Vagina (tissue), 2 donors: ENCODE measurements at regions not wholly inside any gene's neighbourhood (a gene's known extent, or its start where the extent isn't known, plus 50 kb on each side); places are given as distances from the start of the nearest gene placed in this dataset.

Experiments used
- DNase-seq, 2 donors: peaks; one replicate each; pipeline ENCODE4 v3.0.0-alpha.2; 2017; ENCODE audit errors: extremely low spot score in 2 of 2
- H3K27ac ChIP-seq: fragments of 200-600 bp; sonication (generic); one replicate; pipeline ENCODE4 v1.5.1; 2019
- H3K27me3 ChIP-seq: fragments of 200-600 bp; sonication (generic); one replicate; pipeline ENCODE4 v1.5.1; 2019
- H3K36me3 ChIP-seq, 2 donors: fragments of 200-600 bp; sonication (generic); one replicate each; pipeline ENCODE4 v1.5.1; 2017 to 2019
- H3K4me1 ChIP-seq: fragments of 200-600 bp; sonication (generic); one replicate; pipeline ENCODE4 v1.5.1; 2019
- H3K4me3 ChIP-seq, 2 donors: fragments of 200-600 bp; sonication (generic); 1 replicate in 1 of 2; 2 replicates in 1 of 2; pipeline ENCODE4 v1.5.1; 2016 to 2019
- H3K9me3 ChIP-seq: fragments of 200-600 bp; sonication (generic); one replicate; pipeline ENCODE4 v1.5.1; 2019
- POLR2A ChIP-seq, 2 donors: fragments of 450-650 bp; IDR thresholded peaks; one replicate each; pipeline ENCODE4 v1.6.1; 2017; ENCODE audit warnings: antibody characterized with exemption in 2 of 2, mild to moderate bottlenecking in 2 of 2, moderate library complexity in 2 of 2
- POLR2AphosphoS5 ChIP-seq, 2 donors: sonication (generic); formaldehyde crosslinking; IDR thresholded peaks; one replicate each; pipeline ENCODE4 v1.9.0; 2017; ENCODE audit warnings: antibody characterized with exemption in 2 of 2, mild to moderate bottlenecking in 2 of 2, low read depth in 1 of 2; ENCODE audit not compliant: insufficient read depth in 1 of 2
- intact Hi-C: fragments of 100-400 bp; cut with DNase I; formaldehyde crosslinking; loops from one replicate; pipeline ENCODE4 v1.15.1; 2023
- TF ChIP-seq, protein P1 (sequence below), 3 experiments: fragments of 450-650 bp in 2 of 3; fragments of 200-600 bp in 1 of 3; sonication (generic) in 1 of 3; IDR thresholded peaks; one replicate each; pipeline ENCODE4 v1.5.1; 2017 to 2019; ENCODE audit warnings: antibody characterized with exemption in 3 of 3, mild to moderate bottlenecking in 2 of 3, moderate library complexity in 2 of 3

DNA sequence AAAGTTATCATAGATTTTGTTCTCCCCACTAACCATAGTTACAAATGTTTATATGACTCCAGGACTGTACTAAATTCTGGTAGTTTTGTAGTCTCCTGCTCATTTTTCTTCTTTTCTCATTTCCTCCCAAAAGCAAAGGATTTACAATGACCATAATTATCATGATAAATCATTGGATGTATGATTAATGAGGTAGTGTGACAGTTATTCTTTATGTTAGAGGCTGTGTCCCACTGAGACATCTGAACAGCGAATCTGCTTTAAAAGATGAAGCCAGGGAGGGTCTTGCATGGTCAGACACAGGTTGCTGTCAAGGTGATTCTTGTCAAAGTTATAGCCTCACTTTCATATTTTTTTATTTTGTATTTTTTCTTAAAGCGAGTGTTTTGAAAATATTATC, 285.2 kb upstream of the STXBP5 start:
- DNase-seq = no peak
- H3K27ac ChIP-seq = no peak overlapping the region
- TF ChIP-seq POLR2A (IDR thresholded peaks at IDR 0.05) = no peak
- no peaks in the 10 kb centered on the region for H3K36me3 ChIP-seq
- intact Hi-C loops = no loop called here
- no peaks in the 10 kb centered on the region for H3K9me3 ChIP-seq
- H3K4me1 ChIP-seq = peaks cover 15% of the 10 kb centered on the region
- no peaks in the 10 kb centered on the region for H3K27me3 ChIP-seq
- no peak overlapping the region for H3K4me3 ChIP-seq

DNA sequence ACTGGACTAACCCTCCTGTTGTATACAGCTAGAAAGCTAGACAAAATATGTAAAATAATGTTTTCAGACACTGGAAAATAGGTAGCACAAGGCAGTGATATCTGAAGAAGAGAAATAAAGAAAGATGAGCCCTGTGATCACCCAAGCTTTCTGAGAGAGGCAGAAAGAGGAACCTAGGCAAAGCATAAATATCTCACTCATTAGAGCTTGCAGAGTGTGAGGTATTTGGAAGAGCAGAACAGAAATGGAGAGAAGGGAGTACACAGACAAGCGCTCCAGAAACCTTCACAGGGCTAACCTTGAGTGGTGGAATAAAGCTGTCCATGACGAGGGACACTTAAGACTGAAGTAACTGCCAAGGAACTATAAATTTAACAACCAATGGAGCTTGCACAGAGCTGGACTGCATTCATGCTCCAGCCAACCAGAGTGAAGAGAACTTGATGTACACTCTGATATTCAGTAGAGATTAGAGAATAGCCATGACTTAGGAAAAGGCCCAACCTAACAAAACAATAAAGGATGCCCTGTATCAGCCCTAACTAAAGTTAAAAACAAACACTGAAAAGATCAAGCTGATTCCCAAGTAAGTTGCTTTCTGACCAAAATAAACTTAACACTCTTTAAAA, 280.9 kb upstream of the STXBP5 start:
- intact Hi-C loops = no loop called here
- Histone ChIP-seq H3K36me3 (no peaks in the 10 kb centered on the region), H3K4me3 (no peak overlapping the region), H3K27me3 (no peaks in the 10 kb centered on the region), H3K4me1 (no peaks in the 10 kb centered on the region), H3K9me3 (no peaks in the 10 kb centered on the region), H3K27ac (no peak overlapping the region)
- DNase-seq = no peak
- no peak for TF ChIP-seq POLR2AphosphoS5 (IDR thresholded peaks at IDR 0.05; ENCODE audit: insufficient read depth in 1 of 2, low read depth in 1 of 2)
- TF ChIP-seq, protein P1, sequence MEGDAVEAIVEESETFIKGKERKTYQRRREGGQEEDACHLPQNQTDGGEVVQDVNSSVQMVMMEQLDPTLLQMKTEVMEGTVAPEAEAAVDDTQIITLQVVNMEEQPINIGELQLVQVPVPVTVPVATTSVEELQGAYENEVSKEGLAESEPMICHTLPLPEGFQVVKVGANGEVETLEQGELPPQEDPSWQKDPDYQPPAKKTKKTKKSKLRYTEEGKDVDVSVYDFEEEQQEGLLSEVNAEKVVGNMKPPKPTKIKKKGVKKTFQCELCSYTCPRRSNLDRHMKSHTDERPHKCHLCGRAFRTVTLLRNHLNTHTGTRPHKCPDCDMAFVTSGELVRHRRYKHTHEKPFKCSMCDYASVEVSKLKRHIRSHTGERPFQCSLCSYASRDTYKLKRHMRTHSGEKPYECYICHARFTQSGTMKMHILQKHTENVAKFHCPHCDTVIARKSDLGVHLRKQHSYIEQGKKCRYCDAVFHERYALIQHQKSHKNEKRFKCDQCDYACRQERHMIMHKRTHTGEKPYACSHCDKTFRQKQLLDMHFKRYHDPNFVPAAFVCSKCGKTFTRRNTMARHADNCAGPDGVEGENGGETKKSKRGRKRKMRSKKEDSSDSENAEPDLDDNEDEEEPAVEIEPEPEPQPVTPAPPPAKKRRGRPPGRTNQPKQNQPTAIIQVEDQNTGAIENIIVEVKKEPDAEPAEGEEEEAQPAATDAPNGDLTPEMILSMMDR (IDR thresholded peaks at IDR 0.05) = no peak

DNA sequence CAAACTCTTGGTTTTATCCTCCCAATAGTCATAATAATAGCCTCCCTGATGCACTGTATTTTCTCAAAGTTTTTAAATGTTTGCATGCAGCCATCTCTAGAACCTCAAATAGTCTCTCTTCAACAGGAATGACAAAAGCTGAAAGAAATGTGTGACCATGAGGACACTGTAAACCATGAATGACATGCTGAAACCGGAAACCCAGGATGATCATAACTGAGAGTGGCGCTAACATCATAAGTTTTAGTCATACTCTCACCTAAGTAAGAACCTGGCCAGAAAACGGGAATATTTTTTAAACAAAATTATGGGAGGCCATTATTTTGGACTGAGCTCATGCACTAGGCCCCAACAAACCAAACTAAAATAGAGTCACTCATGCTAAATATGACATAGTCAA, 278.4 kb upstream of the STXBP5 start:
- Histone ChIP-seq H3K27ac (no peak overlapping the region), H3K36me3 (no peaks in the 10 kb centered on the region), H3K27me3 (no peaks in the 10 kb centered on the region), H3K9me3 (no peaks in the 10 kb centered on the region), H3K4me3 (no peak overlapping the region), H3K4me1 (no peaks in the 10 kb centered on the region)
- no peak for TF ChIP-seq POLR2A (IDR thresholded peaks at IDR 0.05)
- no peak for TF ChIP-seq POLR2AphosphoS5 (IDR thresholded peaks at IDR 0.05; ENCODE audit: insufficient read depth in 1 of 2, low read depth in 1 of 2)
- TF ChIP-seq, protein P1 (IDR thresholded peaks at IDR 0.05) = no peak
- no peak for DNase-seq
- intact Hi-C loops = no loop called here

DNA sequence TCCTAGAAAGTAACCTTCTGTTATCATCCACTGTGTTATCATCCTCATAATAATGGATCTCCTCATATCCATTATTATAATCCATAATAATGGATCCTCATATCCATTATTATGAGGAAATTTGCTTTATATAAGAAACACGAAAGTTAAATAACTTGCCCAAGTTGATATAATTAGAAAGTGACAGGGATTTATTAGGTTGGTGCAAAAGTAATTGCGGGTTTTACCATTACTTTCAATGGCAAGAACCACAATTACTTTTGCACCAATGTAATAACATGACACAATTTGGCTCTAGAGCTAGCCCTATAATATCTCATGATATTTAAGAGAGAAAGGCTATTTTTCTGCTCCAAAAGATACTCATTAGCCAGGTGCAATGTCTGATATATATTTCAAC, 275.7 kb upstream of the STXBP5 start:
- no peaks in the 10 kb centered on the region for H3K36me3 ChIP-seq
- TF ChIP-seq POLR2A (IDR thresholded peaks at IDR 0.05) (no peak), POLR2AphosphoS5 (IDR thresholded peaks at IDR 0.05; ENCODE audit: insufficient read depth in 1 of 2, low read depth in 1 of 2) (no peak)
- TF ChIP-seq, protein P1 (IDR thresholded peaks at IDR 0.05) = no peak
- H3K9me3 ChIP-seq = no peaks in the 10 kb centered on the region
- no peak overlapping the region for H3K4me3 ChIP-seq
- no peaks in the 10 kb centered on the region for H3K27me3 ChIP-seq
- no peaks in the 10 kb centered on the region for H3K4me1 ChIP-seq
- H3K27ac ChIP-seq = no peak overlapping the region
- intact Hi-C loops = no loop called here
- DNase-seq = no peak

DNA sequence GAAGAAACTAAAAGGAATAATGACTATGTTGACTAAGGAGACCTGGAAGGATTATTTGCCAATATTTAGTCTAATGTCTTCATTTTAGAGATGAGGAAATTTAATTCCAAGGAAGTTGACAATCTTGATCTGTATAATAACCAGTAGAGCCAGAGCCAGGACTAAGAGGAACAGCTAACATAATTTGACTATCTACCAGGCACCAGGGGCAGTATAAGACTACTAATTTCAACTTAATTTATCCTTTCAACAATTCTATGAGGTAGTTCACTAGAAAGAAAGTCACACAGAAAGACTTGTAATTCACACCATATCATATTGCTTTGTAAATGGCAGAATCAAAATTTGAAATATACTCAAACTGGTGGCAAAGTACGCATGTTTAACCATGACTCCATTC, 273.0 kb upstream of the STXBP5 start:
- H3K4me1 ChIP-seq = no peaks in the 10 kb centered on the region
- H3K4me3 ChIP-seq = no peak overlapping the region
- H3K27ac ChIP-seq = no peak overlapping the region
- intact Hi-C loops = no loop called here
- DNase-seq = no peak
- H3K9me3 ChIP-seq = no peaks in the 10 kb centered on the region
- H3K36me3 ChIP-seq = no peaks in the 10 kb centered on the region
- TF ChIP-seq POLR2AphosphoS5 (IDR thresholded peaks at IDR 0.05; ENCODE audit: insufficient read depth in 1 of 2, low read depth in 1 of 2) = no peak
- TF ChIP-seq, protein P1 (IDR thresholded peaks at IDR 0.05) = no peak
- no peaks in the 10 kb centered on the region for H3K27me3 ChIP-seq
